ENCODE measurements at regions not wholly inside any gene's neighbourhood (a gene's known extent, or its start where the extent isn't known, plus 50 kb on each side); places are given as distances from the start of the nearest gene placed in this dataset.

GRCh38 chr12:27396216-27396815 lies 50.2 kb upstream of the SMCO2 start:
- H3K9me3 ChIP-seq (ENCODE audit: control insufficient read depth, insufficient read depth, low read depth, low read length): no peaks in the 10 kb centered on the region
- no peak for TF ChIP-seq ZNF645 (tag by site-specific recombination; IDR thresholded peaks at IDR 0.05)
- TF ChIP-seq ZFHX2 (tag by site-specific recombination; conservative IDR thresholded peaks at IDR 0.05): peak; percentile 64
- TF ChIP-seq, protein P1, sequence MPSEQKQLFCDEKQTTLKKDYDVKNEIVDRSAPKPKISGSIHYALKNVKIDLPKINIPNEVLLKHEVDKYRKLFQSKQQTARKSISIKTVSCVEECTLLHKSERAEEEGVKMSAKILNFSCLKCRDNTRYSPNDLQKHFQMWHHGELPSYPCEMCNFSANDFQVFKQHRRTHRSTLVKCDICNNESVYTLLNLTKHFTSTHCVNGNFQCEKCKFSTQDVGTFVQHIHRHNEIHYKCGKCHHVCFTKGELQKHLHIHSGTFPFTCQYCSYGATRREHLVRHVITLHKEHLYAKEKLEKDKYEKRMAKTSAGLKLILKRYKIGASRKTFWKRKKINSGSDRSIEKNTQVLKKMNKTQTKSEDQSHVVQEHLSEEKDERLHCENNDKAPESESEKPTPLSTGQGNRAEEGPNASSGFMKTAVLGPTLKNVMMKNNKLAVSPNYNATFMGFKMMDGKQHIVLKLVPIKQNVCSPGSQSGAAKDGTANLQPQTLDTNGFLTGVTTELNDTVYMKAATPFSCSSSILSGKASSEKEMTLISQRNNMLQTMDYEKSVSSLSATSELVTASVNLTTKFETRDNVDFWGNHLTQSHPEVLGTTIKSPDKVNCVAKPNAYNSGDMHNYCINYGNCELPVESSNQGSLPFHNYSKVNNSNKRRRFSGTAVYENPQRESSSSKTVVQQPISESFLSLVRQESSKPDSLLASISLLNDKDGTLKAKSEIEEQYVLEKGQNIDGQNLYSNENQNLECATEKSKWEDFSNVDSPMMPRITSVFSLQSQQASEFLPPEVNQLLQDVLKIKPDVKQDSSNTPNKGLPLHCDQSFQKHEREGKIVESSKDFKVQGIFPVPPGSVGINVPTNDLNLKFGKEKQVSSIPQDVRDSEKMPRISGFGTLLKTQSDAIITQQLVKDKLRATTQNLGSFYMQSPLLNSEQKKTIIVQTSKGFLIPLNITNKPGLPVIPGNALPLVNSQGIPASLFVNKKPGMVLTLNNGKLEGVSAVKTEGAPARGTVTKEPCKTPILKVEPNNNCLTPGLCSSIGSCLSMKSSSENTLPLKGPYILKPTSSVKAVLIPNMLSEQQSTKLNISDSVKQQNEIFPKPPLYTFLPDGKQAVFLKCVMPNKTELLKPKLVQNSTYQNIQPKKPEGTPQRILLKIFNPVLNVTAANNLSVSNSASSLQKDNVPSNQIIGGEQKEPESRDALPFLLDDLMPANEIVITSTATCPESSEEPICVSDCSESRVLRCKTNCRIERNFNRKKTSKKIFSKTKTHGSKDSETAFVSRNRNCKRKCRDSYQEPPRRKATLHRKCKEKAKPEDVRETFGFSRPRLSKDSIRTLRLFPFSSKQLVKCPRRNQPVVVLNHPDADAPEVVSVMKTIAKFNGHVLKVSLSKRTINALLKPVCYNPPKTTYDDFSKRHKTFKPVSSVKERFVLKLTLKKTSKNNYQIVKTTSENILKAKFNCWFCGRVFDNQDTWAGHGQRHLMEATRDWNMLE (tag by site-specific recombination; conservative IDR thresholded peaks at IDR 0.05; ENCODE audit: low read depth): no peak
- 0 out of 2 replicates have a peak, but pooled peaks have one; percentile 28 for TF ChIP-seq EGR2 (tag by site-specific recombination; IDR thresholded peaks at IDR 0.05; ENCODE audit: low read depth)
- TF ChIP-seq SP3 (tag by site-specific recombination; IDR thresholded peaks at IDR 0.05): no peak
- H3K36me3 ChIP-seq (ENCODE audit: control insufficient read depth in 2 of 2, insufficient read depth in 1 of 2, low read length in 2 of 2): peaks cover 0 to 15% of the 10 kb centered on the region in 2 experiments; a peak in 1 of 3 replicates
- H3K4me1 ChIP-seq (ENCODE audit: control insufficient read depth, insufficient read depth, low read length): no peaks in the 10 kb centered on the region
- H3K27ac ChIP-seq (ENCODE audit: extremely low read depth, low read depth, low read length): no peak overlapping the region
- POLR2A ChIA-PET: no interaction called here
- H3K4me3 ChIP-seq (ENCODE audit: low read depth, low read length): no peak overlapping the region
- CTCF ChIA-PET: no interaction called here
